H7 (cell line): ENCODE measurements at regions not wholly inside any gene's neighbourhood (a gene's known extent, or its start where the extent isn't known, plus 50 kb on each side); places are given as distances from the start of the nearest gene placed in this dataset.
A peak's percentile ranks its signal among the peaks of the same experiment; 100 is the strongest.

Source experiments
- DNase-seq: peaks from one replicate; pipeline ENCODE4 v3.0.0; 2012
- H3K27me3 ChIP-seq: 2 replicates; pipeline ENCODE4 v1.6.0; 2011; ENCODE audit warnings: mild to moderate bottlenecking, low read length; ENCODE audit not compliant: control insufficient read depth, insufficient read depth
- H3K36me3 ChIP-seq: replicated peaks from 2 replicates; pipeline ENCODE4 v1.5.1; 2011; ENCODE audit warnings: low read length; ENCODE audit not compliant: control insufficient read depth, insufficient read depth
- H3K4me3 ChIP-seq: 2 replicates; pipeline ENCODE4 v1.5.1; 2011; ENCODE audit warnings: low read depth, mild to moderate bottlenecking, control low read depth, low read length, moderate library complexity; ENCODE audit not compliant: insufficient read depth

GRCh38 chr6:150672800-150673199 lies 73.1 kb downstream of the PLEKHG1 start:
- no peaks in the 10 kb centered on the region for H3K27me3 ChIP-seq
- no peak overlapping the region for H3K4me3 ChIP-seq
- no peaks in the 10 kb centered on the region for H3K36me3 ChIP-seq
- no peak for DNase-seq

DNA sequence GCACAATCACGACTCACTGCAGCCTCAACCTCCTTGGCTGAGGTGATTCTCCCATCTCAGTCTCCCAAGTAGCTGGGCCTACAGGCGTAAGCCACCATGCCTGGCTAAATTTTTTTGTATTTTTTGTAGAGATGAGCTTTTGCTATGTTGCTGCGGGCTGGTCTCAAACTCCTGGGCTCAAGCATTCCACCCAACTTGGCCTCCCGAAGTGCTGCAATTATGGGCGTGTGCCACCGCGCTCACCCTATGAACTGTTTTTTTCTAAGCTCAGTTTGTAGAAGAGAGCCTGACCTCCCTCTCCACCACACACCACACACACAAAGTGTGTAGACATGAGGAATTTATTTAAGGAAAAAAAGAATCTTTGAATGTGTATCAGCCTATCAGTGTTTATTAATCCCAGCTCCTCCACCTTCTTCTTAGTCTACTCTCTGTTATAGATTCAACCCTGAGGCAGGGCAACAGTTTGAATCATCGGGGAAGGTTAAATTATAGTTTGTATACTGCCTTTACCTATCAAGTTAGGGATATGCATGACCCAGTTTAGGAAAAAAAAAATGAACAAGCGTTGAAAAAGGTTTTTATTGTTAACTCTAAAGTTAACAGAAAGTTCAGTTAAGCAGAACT lies 74.1 kb downstream of the PLEKHG1 start:
- Histone ChIP-seq H3K36me3 (no peaks in the 10 kb centered on the region), H3K4me3 (no peak overlapping the region), H3K27me3 (no peaks in the 10 kb centered on the region)
- no peak for DNase-seq

DNA sequence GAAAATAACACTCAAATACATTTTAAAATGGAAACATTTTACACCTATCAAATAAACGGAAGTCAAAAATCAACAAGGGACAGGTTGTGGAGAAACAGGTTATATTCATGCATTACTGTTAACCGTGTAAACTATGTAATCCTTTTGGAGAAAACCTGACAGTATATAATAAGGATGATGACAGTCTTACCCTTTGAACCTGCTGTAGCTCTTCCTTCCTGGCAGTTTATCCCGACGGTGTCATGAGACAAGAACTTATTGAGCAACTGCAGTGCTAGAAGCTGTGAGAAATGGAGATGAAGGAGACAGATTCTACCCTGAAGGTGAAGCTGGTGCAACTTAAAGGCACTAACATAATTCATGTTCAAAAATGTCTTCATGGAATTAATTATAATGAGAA lies 76.7 kb downstream of the PLEKHG1 start:
- Histone ChIP-seq H3K4me3 (no peak overlapping the region), H3K36me3 (no peaks in the 10 kb centered on the region), H3K27me3 (no peaks in the 10 kb centered on the region)
- no peak for DNase-seq

GRCh38 chr6:150676772-150677171 lies 77.1 kb downstream of the PLEKHG1 start:
- Histone ChIP-seq H3K4me3 (no peak overlapping the region), H3K36me3 (no peaks in the 10 kb centered on the region), H3K27me3 (no peaks in the 10 kb centered on the region)
- no peak for DNase-seq

DNA sequence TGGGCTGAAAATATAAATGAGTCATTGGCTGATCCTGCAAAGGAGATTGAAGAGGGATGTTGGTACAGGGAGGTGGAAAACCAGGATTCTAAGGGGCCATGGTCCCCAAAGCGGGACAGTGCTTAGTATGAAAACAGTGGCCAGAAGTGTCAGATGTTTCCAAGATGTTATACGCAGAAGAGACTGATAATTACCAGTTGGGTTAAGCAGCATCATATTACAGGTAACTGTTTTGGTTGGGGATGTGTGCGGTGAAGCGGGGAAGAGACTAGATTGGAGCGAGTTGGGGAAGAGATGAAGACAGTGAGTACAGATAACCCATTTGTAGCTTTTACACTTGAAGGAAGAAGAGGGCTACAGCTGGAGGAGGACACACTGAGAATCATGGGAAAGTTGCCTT lies 80.8 kb downstream of the PLEKHG1 start:
- Histone ChIP-seq H3K36me3 (no peaks in the 10 kb centered on the region), H3K27me3 (no peaks in the 10 kb centered on the region), H3K4me3 (no peak overlapping the region)
- DNase-seq, result no peak

DNA sequence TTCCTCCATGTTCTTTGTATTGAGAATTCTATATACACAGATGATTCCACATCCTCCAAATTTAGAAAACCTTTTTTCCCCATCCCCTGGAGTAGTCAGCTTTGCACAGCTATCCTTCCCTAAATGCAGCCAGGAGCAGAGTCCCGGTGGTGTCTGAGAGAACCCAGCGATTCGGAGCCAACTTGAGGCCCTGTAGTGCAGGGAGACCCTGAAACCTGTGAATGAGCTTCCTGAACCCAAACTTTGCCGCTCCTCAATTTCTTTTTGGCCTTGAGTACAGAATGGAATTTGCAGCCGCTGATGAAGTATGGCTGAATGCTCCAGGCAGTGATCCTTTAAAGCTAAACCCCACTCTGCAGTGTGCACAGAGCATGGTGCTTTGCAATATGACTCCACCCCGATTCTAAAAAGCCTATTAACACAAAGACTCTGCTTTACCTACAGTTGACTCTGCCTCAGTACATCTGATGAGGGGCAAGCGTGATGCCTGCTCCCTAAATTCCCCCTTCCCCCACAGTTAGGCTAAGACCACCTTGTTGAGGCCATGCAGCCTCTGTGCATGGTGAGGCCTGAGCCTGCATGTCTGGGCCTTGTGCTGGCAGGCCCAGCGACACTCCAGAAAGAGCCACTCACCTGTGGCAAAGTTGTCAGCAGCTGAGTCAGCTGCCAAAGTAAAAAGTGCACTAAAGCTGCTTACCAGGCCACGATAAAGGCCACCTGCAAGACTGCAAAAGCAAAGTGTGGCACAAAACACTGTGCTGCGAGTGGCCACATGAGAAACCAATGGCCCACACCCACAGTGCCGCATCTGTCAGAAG lies 82.1 kb downstream of the PLEKHG1 start:
- DNase-seq, result no peak
- no peak overlapping the region for H3K4me3 ChIP-seq
- no peaks in the 10 kb centered on the region for H3K36me3 ChIP-seq
- H3K27me3 ChIP-seq, result no peaks in the 10 kb centered on the region

DNA sequence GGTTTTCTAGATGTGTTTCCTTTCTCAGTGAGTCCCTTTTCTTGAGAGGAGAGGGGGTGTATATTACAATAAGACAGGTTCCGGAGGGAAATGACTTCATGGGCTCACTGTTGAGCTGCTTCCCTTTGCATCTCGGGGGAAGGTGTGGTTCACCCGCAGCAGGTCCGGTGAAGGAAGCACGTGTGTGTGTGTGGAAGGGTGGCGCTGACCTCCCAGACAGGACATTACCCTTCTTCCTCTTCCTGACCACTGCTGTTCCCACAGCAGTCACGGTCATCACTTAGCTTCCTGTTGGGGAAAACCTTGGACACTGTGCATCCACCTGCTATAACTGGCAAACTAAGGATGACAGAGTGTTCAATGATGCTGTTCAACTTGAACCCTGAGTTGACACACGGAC lies 83.6 kb downstream of the PLEKHG1 start:
- no peak for DNase-seq

GRCh38 chr6:150684161-150684560 lies 84.5 kb downstream of the PLEKHG1 start:
- H3K4me3 ChIP-seq, result no peak overlapping the region
- no peak for DNase-seq
- H3K36me3 ChIP-seq, result no peaks in the 10 kb centered on the region
- H3K27me3 ChIP-seq, result no peaks in the 10 kb centered on the region

More for the DNA sequence above, 83.6 kb downstream of the PLEKHG1 start:
- no peaks in the 10 kb centered on the region for H3K27me3 ChIP-seq
- H3K4me3 ChIP-seq, result no peak overlapping the region
- H3K36me3 ChIP-seq, result no peaks in the 10 kb centered on the region

DNA sequence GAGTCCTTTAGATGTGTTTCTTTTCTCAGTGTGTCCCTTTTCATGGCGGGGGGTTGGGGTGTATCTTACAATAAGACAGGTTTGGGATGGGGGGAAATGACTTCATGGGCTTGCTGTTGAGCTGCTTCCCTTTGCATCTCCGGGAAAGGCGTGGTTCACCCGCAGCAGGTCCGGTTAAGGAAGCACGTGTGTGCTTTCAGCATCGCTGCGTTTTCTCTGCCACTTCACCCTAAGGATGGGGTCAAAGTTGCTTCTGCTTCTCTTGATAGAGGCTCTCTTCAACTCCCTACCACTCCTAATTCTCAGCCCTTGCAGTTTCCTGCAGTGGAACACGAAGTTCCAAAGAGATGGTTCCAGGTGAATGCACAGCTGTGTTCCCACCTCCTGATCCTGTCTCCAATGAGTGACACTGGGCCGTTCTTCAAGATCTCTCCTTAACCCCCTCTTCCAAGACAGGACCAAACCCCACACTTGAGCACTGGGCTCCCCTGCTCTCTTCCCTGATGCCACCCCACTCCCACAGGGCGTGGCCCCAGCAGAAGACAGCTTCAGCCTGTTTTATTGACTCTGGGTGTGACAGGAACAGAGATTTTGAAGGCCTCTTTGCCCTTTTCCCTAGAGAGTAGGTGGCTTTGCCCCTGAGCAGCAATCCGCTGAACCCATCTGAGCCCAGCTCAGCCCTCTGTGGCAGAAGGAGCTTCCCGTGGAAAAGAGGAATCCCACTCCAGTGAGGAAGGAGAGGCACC lies 85.2 kb downstream of the PLEKHG1 start:
- no peak overlapping the region for H3K4me3 ChIP-seq
- DNase-seq, result no peak
- no peaks in the 10 kb centered on the region for H3K36me3 ChIP-seq
- no peaks in the 10 kb centered on the region for H3K27me3 ChIP-seq

- peak; percentile 84 for DNase-seq
- Histone ChIP-seq H3K36me3 (no peaks in the 10 kb centered on the region), H3K27me3 (no peaks in the 10 kb centered on the region), H3K4me3 (no peak overlapping the region)
These were observed 86.2 kb downstream of the PLEKHG1 start for GRCh38 chr6:150685860-150686259.

GRCh38 chr6:150686566-150686965 lies 86.9 kb downstream of the PLEKHG1 start:
- DNase-seq, result no peak
- Histone ChIP-seq H3K36me3 (no peaks in the 10 kb centered on the region), H3K4me3 (no peak overlapping the region), H3K27me3 (no peaks in the 10 kb centered on the region)

GRCh38 chr6:150687508-150687907 lies 87.8 kb downstream of the PLEKHG1 start:
- no peaks in the 10 kb centered on the region for H3K36me3 ChIP-seq
- H3K4me3 ChIP-seq, result no peak overlapping the region
- no peaks in the 10 kb centered on the region for H3K27me3 ChIP-seq
- no peak for DNase-seq

- no peak for DNase-seq
- Histone ChIP-seq H3K36me3 (no peaks in the 10 kb centered on the region), H3K27me3 (no peaks in the 10 kb centered on the region), H3K4me3 (no peak overlapping the region)
These were observed 90.4 kb downstream of the PLEKHG1 start for GRCh38 chr6:150689900-150690590.

DNA sequence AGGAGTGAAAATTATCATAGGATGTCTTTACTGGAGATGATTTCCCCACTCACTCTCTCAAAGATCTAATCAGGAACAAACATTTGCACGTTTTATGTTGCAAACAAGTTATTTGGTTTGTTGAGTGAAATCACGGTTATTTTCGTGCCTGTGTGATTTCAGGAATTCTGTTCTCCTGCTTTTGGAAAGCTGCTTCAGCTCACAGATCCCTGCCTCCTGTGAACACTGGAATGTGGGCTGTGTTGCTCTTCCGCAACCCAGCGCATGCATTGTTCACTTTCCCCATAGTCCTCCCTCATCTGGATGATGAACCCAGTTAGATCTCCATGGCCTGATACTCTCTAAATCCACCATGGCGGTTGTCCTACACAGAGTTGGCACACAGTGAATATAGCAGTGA lies 91.0 kb downstream of the PLEKHG1 start:
- no peak overlapping the region for H3K4me3 ChIP-seq
- DNase-seq, result no peak
- H3K36me3 ChIP-seq, result no peaks in the 10 kb centered on the region
- H3K27me3 ChIP-seq, result no peaks in the 10 kb centered on the region
